Thymus (tissue), 11 donors: ENCODE measurements at regions not wholly inside any gene's neighbourhood (a gene's known extent, or its start where the extent isn't known, plus 50 kb on each side); places are given as distances from the start of the nearest gene placed in this dataset.
A peak's percentile ranks its signal among the peaks of the same experiment; 100 is the strongest.

Experiments used
- DNase-seq, 9 donors: peaks; one replicate each; pipeline ENCODE4 v3.0.0-alpha.2; 2013; ENCODE audit warnings: low spot score in 9 of 9, low read depth in 6 of 9, missing footprints in 1 of 9
- H3K27ac ChIP-seq, 2 donors: one replicate each; pipeline ENCODE4 v1.5.1; 2013; ENCODE audit warnings: control low read depth in 1 of 2, low read depth in 1 of 2, low read length in 1 of 2, mild to moderate bottlenecking in 1 of 2, moderate library complexity in 1 of 2
- H3K27me3 ChIP-seq, 2 donors: one replicate each; pipeline ENCODE4 v1.5.1; 2013; ENCODE audit warnings: low read length in 1 of 2; ENCODE audit not compliant: control insufficient read depth in 2 of 2, insufficient read depth in 1 of 2
- H3K36me3 ChIP-seq, 2 donors: one replicate each; pipeline ENCODE4 v1.5.1; 2013; ENCODE audit warnings: low read length in 1 of 2, mild to moderate bottlenecking in 1 of 2, moderate library complexity in 1 of 2; ENCODE audit not compliant: control insufficient read depth in 2 of 2, insufficient read depth in 2 of 2
- H3K4me1 ChIP-seq, 2 donors: one replicate each; pipeline ENCODE4 v1.5.1; 2013; ENCODE audit warnings: low read length in 2 of 2; ENCODE audit not compliant: control insufficient read depth in 2 of 2, insufficient read depth in 2 of 2
- H3K4me3 ChIP-seq, 2 donors: one replicate each; pipeline ENCODE4 v1.5.1; 2013; ENCODE audit warnings: low read length in 2 of 2, control low read depth in 1 of 2, mild to moderate bottlenecking in 1 of 2
- H3K9me3 ChIP-seq, 2 donors: one replicate each; pipeline ENCODE4 v1.5.1; 2013; ENCODE audit warnings: low read length in 1 of 2, mild to moderate bottlenecking in 1 of 2; ENCODE audit not compliant: control insufficient read depth in 2 of 2, insufficient read depth in 1 of 2
- WGBS: extraction: QIAGEN DNeasy Blood & Tissue Kit; methylation state at CpG from one replicate; pipeline ENCODE4 v1.1.7; 2013; 5-methylcytosine and 5-hydroxymethylcytosine counted together
- donor health status: healthy.

DNA sequence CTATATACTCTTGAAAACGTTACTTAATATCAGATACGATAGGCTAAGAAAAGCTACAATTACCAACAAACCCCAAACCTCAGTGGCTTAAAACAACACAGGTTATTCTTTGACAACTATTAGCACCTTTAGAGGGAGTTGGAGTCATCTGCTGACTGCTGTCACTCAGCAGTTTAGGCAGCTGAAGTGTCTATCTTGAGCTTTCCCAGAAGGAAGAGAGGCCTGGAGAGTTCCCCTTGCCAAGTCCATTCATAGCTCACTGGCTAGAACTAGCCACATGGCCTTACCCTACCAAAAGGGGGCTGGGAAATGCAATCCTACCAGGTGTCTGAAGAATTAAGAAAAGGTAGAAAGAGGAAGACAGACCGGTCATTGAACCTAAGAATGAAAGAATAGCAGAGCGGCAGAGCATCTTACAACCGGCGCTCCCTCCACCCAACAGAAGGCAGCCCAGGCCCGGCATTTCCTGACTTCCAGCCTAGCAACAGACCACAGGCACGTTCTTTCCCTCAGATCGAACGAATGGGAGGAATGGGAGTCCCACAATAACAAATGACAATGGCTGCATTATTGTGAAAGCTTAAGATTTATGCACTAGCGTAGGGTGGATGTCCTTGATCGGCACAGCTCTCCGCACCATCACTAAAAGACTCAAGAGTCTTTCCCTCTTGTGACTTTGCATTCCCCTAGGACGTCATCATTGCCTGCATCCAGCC, 211.2 kb upstream of the CTAGE1 start:
- no peaks in the 10 kb centered on the region for H3K9me3 ChIP-seq
- 64% methylated on average over 14 of the region's 14 CpGs for WGBS
- DNase-seq: no peak
- no peaks in the 10 kb centered on the region for H3K36me3 ChIP-seq
- no peak overlapping the region for H3K27ac ChIP-seq
- no peaks in the 10 kb centered on the region for H3K4me1 ChIP-seq
- no peaks in the 10 kb centered on the region for H3K27me3 ChIP-seq
- no peak overlapping the region for H3K4me3 ChIP-seq

DNA sequence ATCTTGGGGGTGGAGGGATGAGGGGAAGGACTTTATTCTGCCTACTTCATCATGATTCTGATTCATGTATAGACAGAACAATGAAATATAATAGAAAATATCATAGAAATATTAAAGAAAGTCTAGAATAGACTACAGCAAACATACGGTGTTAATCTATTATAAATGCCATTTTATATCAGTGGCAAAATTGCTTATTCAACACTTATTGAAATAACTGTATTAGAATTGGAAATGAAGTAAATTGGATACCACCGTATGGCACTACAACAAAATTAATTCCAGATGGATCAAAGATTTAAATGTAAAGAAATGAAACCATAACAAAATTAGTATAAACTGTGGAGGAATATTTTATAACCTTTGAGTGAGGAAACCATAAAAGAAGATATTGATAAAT, 213.3 kb upstream of the CTAGE1 start:
- WGBS: 99% methylated on average over 2 of the region's 2 CpGs
- no peak for DNase-seq
- Histone ChIP-seq H3K9me3 (no peaks in the 10 kb centered on the region), H3K27ac (no peak overlapping the region), H3K36me3 (no peaks in the 10 kb centered on the region), H3K27me3 (no peaks in the 10 kb centered on the region), H3K4me3 (no peak overlapping the region), H3K4me1 (no peaks in the 10 kb centered on the region)

GRCh38 chr18:22632191-22632590, 214.5 kb upstream of the CTAGE1 start:
- Histone ChIP-seq H3K9me3 (no peaks in the 10 kb centered on the region), H3K27me3 (no peaks in the 10 kb centered on the region), H3K36me3 (no peaks in the 10 kb centered on the region), H3K4me1 (no peaks in the 10 kb centered on the region), H3K27ac (no peak overlapping the region), H3K4me3 (no peak overlapping the region)
- peak in 1 of 9 donors; percentile 4 for DNase-seq
- WGBS: 78% methylated on average over 4 of the region's 4 CpGs

DNA sequence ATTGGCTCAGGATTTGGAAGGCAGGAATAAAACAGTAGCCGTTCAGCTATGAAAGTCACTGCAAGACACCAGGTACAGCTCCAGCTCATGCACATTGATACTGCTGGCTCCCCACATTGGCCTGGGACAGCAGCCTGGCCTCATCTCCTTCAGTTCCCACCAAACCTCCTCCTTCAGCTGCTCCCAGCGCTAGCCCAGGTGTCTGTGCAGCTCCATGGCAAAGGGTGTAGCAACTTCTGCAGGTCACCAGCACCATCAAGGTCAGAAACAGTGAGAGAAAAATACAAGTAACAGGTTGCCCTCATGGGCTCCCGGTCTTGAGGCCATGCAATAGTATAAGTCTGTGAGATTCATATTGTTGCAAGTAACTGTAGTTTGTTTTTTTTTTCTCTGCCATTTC, 216.7 kb upstream of the CTAGE1 start:
- H3K36me3 ChIP-seq: no peaks in the 10 kb centered on the region
- H3K27ac ChIP-seq: no peak overlapping the region
- no peaks in the 10 kb centered on the region for H3K9me3 ChIP-seq
- no peak for DNase-seq
- 91% methylated on average over 3 of the region's 3 CpGs for WGBS
- no peaks in the 10 kb centered on the region for H3K27me3 ChIP-seq
- H3K4me1 ChIP-seq: no peaks in the 10 kb centered on the region
- H3K4me3 ChIP-seq: no peak overlapping the region

- H3K36me3 ChIP-seq: no peaks in the 10 kb centered on the region
- no peaks in the 10 kb centered on the region for H3K27me3 ChIP-seq
- no peak for DNase-seq
- H3K9me3 ChIP-seq: no peaks in the 10 kb centered on the region
- WGBS: 94% methylated on average over 1 of the region's 1 CpG
- H3K4me3 ChIP-seq: no peak overlapping the region
- H3K4me1 ChIP-seq: no peaks in the 10 kb centered on the region
- H3K27ac ChIP-seq: no peak overlapping the region
Observed at GRCh38 chr18:22637787-22638186, 220.1 kb upstream of the CTAGE1 start.

- H3K9me3 ChIP-seq: no peaks in the 10 kb centered on the region
- H3K36me3 ChIP-seq: no peaks in the 10 kb centered on the region
- 58% methylated on average over 2 of the region's 2 CpGs for WGBS
Observed at GRCh38 chr18:22639026-22639463, 221.3 kb upstream of the CTAGE1 start.

DNA sequence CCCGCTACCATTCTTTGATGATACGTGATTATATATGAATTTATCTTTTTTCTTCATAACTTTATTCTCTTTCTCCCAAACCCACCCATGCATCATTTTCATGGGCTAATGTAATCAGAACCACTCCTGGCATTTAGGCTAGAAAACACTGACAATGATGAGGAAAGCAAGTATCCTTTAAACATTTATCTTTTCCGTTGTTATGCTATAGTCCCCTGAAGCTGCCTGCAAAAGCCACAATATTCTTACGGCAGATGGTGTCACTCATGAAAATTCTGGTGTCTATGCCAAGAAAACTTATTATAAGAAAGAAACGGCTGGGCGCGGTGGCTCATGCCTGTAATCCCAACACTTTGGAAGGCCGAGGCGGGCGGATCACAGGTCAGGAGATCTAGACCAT, 221.8 kb upstream of the CTAGE1 start:
- DNase-seq: no peak
- WGBS: 91% methylated on average over 10 of the region's 10 CpGs
- H3K27me3 ChIP-seq: no peaks in the 10 kb centered on the region
- H3K9me3 ChIP-seq: no peaks in the 10 kb centered on the region
- no peak overlapping the region for H3K27ac ChIP-seq
- no peaks in the 10 kb centered on the region for H3K36me3 ChIP-seq
- no peak overlapping the region for H3K4me3 ChIP-seq
- H3K4me1 ChIP-seq: no peaks in the 10 kb centered on the region

More at GRCh38 chr18:22639026-22639463, 221.3 kb upstream of the CTAGE1 start:
- Histone ChIP-seq H3K4me1 (no peaks in the 10 kb centered on the region), H3K27me3 (no peaks in the 10 kb centered on the region), H3K4me3 (no peak overlapping the region), H3K27ac (no peak overlapping the region)
- no peak for DNase-seq

GRCh38 chr18:22640281-22640842, 222.6 kb upstream of the CTAGE1 start:
- Histone ChIP-seq H3K27me3 (no peaks in the 10 kb centered on the region), H3K4me1 (no peaks in the 10 kb centered on the region), H3K4me3 (no peak overlapping the region), H3K36me3 (no peaks in the 10 kb centered on the region), H3K27ac (no peak overlapping the region), H3K9me3 (no peaks in the 10 kb centered on the region)
- WGBS: 90% methylated on average over 4 of the region's 4 CpGs
- no peak for DNase-seq

DNA sequence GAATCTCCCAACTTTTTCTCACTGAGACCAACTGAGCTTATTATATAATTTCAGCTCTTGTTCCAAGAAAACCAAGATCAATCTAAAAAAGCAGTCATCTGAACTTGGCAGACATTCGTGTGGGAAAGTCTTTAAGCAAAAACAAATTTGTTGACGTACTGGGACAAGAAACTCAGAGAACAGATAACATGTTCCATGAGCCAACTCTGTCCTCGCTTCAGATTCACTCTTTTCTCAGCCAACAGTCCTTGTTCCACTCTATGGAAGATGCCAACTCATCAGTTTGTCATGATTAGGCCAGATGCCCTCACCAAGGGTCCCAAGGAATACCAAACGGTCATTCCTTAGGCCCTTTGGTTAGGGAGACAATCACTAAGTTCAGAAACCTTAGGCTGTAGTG, 224.2 kb upstream of the CTAGE1 start:
- H3K27ac ChIP-seq: no peak overlapping the region
- no peak overlapping the region for H3K4me3 ChIP-seq
- 91% methylated on average over 4 of the region's 4 CpGs for WGBS
- no peaks in the 10 kb centered on the region for H3K9me3 ChIP-seq
- H3K27me3 ChIP-seq: no peaks in the 10 kb centered on the region
- DNase-seq: no peak
- no peaks in the 10 kb centered on the region for H3K36me3 ChIP-seq
- H3K4me1 ChIP-seq: no peaks in the 10 kb centered on the region
